WERI-Rb-1 (cell line): ENCODE measurements at regions not wholly inside any gene's neighbourhood (a gene's known extent, or its start where the extent isn't known, plus 50 kb on each side); places are given as distances from the start of the nearest gene placed in this dataset.
"Not testable (repeated sequence)": the region's sequence is repeated elsewhere in the genome, so short reads cannot be mapped to it uniquely, and the experiment has no call there.

ENCODE experiments used
- DNase-seq: peaks from one replicate; pipeline ENCODE4 v3.0.0-alpha.2; 2020
- H3K27ac ChIP-seq: fragments of 250-450 bp; sonication (Bioruptor Pico); 2 replicates; pipeline ENCODE4 v1.5.1; 2020; ENCODE audit warnings: mild to moderate bottlenecking, moderate library complexity
- H3K27me3 ChIP-seq: fragments of 250-450 bp; sonication (Bioruptor Pico); 2 replicates; pipeline ENCODE4 v1.5.1; 2021; ENCODE audit warnings: mild to moderate bottlenecking, low read depth, moderate library complexity; ENCODE audit not compliant: insufficient read depth, severe bottlenecking
- H3K36me3 ChIP-seq: fragments of 250-450 bp; sonication (Bioruptor Pico); 2 replicates; pipeline ENCODE4 v1.5.1; 2020; ENCODE audit warnings: mild to moderate bottlenecking, moderate library complexity
- H3K4me3 ChIP-seq: 2 replicates; pipeline ENCODE4 v1.5.1; 2011; ENCODE audit warnings: low read depth, mild to moderate bottlenecking, control low read depth, low read length
- H3K9me3 ChIP-seq: fragments of 250-450 bp; sonication (Bioruptor Pico); 2 replicates; pipeline ENCODE4 v1.5.1; 2021; ENCODE audit warnings: mild to moderate bottlenecking, moderate library complexity; ENCODE audit not compliant: severe bottlenecking
- CTCF ChIP-seq: IDR thresholded peaks from 2 replicates; pipeline ENCODE4 v1.5.1; 2011; ENCODE audit warnings: low read depth, mild to moderate bottlenecking, control low read depth, inconsistent platforms, low read length

- no peak for DNase-seq
Observed at GRCh38 chr6:51472745-51473487, 614.5 kb downstream of the PKHD1 start.

GRCh38 chr6:51474022-51474975 is 613.1 kb downstream of the PKHD1 start:
- TF ChIP-seq CTCF: no peak
- no peaks in the 10 kb centered on the region for H3K9me3 ChIP-seq
- H3K4me3 ChIP-seq: no peak overlapping the region
- H3K27ac ChIP-seq: no peak overlapping the region
- DNase-seq: no peak
- H3K36me3 ChIP-seq: no peaks in the 10 kb centered on the region
- H3K27me3 ChIP-seq: no peaks in the 10 kb centered on the region

More at GRCh38 chr6:51472745-51473487, 614.5 kb downstream of the PKHD1 start:
- H3K27ac ChIP-seq: no peak overlapping the region
- TF ChIP-seq CTCF: no peak
- no peaks in the 10 kb centered on the region for H3K27me3 ChIP-seq
- no peaks in the 10 kb centered on the region for H3K9me3 ChIP-seq
- no peak overlapping the region for H3K4me3 ChIP-seq
- H3K36me3 ChIP-seq: no peaks in the 10 kb centered on the region

- peak; percentile 39 for DNase-seq
- no peak for TF ChIP-seq CTCF
Observed at GRCh38 chr6:51477711-51478311, 609.6 kb downstream of the PKHD1 start.

GRCh38 chr6:51479296-51479695 is 608.1 kb downstream of the PKHD1 start:
- H3K9me3 ChIP-seq: peaks cover 10% of the 10 kb centered on the region
- H3K4me3 ChIP-seq: no peak overlapping the region
- no peak for DNase-seq
- H3K27me3 ChIP-seq: no peaks in the 10 kb centered on the region
- H3K36me3 ChIP-seq: no peaks in the 10 kb centered on the region
- TF ChIP-seq CTCF: no peak
- no peak overlapping the region for H3K27ac ChIP-seq

More at GRCh38 chr6:51477711-51478311, 609.6 kb downstream of the PKHD1 start:
- Histone ChIP-seq H3K9me3 (peaks cover 10% of the 10 kb centered on the region), H3K4me3 (no peak overlapping the region), H3K27ac (peak overlapping the region; percentile 31), H3K27me3 (no peaks in the 10 kb centered on the region), H3K36me3 (no peaks in the 10 kb centered on the region)

GRCh38 chr6:51480040-51480439 is 607.4 kb downstream of the PKHD1 start:
- TF ChIP-seq CTCF: no peak
- DNase-seq: no peak
- H3K4me3 ChIP-seq: no peak overlapping the region

GRCh38 chr6:51485869-51486268 is 601.5 kb downstream of the PKHD1 start:
- not testable (repeated sequence) for H3K36me3 ChIP-seq, DNase-seq, H3K27me3 ChIP-seq, H3K27ac ChIP-seq, H3K4me3 ChIP-seq, H3K9me3 ChIP-seq

More at GRCh38 chr6:51480040-51480439, 607.4 kb downstream of the PKHD1 start:
- Histone ChIP-seq H3K27ac (no peak overlapping the region), H3K9me3 (peaks cover 10% of the 10 kb centered on the region), H3K27me3 (no peaks in the 10 kb centered on the region), H3K36me3 (no peaks in the 10 kb centered on the region)
